ENCODE measurements at regions not wholly inside any gene's neighbourhood (a gene's known extent, or its start where the extent isn't known, plus 50 kb on each side); places are given as distances from the start of the nearest gene placed in this dataset.
"Not testable (repeated sequence)": the region's sequence is repeated elsewhere in the genome, so short reads cannot be mapped to it uniquely, and the experiment has no call there.

- DNase-seq = no peak
These were observed 211.4 kb upstream of the ECI2 start for GRCh38 chr6:4346659-4347333.

GRCh38 chr6:4345543-4345942 is 210.2 kb upstream of the ECI2 start:
- no peak for DNase-seq

- DNase-seq = no peak
These were observed 209.0 kb upstream of the ECI2 start for GRCh38 chr6:4344317-4344899.

- no peak for DNase-seq
These were observed 207.2 kb upstream of the ECI2 start for GRCh38 chr6:4342407-4343137.

- no peak for DNase-seq
These were observed 205.9 kb upstream of the ECI2 start for GRCh38 chr6:4341078-4341797.

- DNase-seq = no peak
These were observed 205.2 kb upstream of the ECI2 start for GRCh38 chr6:4340544-4340943.

DNA sequence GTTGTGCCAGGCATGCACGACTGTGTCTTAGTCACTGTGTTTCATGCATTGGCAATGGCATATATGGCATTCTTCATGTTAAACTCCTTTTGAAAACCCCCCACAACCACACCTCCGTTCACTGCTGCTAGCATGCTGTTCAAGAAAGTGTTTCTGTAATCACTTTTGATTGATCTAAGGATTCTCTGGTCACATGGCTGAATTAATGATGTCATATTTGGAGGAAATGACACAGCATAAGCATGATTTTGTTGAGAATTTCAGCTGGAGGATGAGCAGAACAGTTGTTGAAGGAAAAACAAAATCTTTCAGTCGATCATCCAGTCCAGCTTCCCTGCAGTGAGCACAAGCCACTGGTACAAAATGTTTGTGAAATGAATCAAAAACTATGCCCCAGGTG is 203.5 kb upstream of the ECI2 start:
- no peak for DNase-seq

- no peak for DNase-seq
These were observed 201.5 kb upstream of the ECI2 start for GRCh38 chr6:4336778-4337442.

- no peak for DNase-seq
These were observed 200.7 kb upstream of the ECI2 start for GRCh38 chr6:4336084-4336483.

DNA sequence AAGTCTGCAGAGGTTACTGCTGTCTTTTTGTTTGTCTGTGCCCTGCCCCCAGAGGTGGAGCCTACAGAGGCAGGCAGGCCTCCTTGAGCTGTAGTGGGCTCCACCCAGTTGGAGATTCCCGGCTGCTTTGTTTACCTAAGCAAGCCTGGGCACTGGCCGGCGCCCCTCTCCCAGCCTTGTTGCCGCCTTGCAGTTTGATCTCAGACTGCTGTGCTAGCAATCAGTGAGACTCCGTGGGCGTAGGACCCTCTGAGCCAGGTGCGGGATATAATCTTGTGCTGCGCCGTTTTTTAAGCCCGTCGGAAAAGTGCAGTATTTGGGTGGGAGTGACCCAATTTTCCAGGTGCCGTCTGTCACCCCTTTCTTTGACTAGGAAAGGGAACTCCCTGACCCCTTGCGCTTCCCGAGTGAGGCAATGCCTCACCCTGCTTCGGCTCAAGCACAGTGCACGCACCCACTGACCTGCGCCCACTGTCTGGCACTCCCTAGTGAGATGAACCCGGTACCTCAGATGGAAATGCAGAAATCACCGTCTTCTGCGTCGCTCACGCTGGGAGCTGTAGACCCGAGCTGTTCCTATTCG is 198.9 kb upstream of the ECI2 start:
- not testable (repeated sequence) for DNase-seq

- no peak for DNase-seq
These were observed 192.5 kb upstream of the ECI2 start for GRCh38 chr6:4327841-4328240.

GRCh38 chr6:4324746-4325145 is 189.4 kb upstream of the ECI2 start:
- DNase-seq = no peak

GRCh38 chr6:4323322-4323721 is 187.9 kb upstream of the ECI2 start:
- DNase-seq = no peak

DNA sequence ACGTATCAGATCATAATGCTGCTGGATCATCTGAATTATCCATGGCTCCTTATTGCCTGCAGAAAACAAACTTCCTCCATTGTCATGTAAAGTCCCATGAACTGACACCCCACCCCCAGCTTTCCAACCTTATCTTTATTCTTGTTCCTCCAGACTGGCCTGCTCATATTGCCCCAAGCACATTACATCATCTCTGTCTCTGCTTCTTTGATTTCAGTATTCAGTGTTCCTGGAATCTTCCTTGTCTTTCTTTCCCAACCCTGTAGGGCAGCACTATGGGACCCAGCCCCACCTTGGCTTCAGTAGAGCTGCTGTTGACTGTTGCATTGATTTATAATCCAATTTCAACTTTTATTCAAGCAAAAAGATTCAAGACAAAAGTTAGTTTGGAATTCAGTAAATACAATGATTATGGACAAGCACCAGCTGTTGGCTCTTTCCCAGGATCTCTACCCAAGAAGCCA is 187.5 kb upstream of the ECI2 start:
- DNase-seq = no peak

DNA sequence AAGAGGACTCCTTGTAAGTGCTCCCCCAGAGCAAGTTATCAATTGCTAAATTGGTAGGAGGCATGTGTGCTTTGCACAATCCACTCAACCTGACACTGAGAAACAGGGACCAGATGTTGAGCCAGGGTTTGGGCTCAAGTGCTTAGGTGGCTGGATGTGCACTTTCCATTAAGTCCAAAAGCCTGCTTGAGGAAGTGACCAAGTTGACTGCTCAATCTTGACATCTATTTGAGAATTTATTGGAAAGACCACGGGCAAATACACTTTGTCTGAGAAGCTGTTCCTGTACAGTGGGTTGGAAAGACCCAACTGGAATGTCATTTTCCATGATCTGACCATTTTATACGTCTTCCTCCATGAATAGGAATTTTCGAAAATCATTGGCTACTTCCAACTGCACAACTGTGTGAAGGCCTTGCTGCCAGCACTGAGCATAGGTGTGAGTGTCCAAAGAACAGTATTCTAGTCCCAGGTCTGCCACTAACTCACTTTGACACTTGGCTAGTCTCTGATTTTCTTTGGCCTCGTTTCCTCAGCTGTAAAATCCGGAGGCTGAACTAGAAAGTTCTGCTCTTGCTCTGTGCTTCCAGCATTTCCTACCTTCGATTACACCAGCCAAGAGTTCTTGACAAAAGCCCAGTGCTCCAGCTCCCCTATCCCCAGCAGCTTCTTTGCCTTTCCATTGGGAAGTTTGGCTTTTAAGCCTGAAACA is 186.9 kb upstream of the ECI2 start:
- no peak for DNase-seq

- DNase-seq = no peak
These were observed 185.5 kb upstream of the ECI2 start for GRCh38 chr6:4320860-4321259.

DNA sequence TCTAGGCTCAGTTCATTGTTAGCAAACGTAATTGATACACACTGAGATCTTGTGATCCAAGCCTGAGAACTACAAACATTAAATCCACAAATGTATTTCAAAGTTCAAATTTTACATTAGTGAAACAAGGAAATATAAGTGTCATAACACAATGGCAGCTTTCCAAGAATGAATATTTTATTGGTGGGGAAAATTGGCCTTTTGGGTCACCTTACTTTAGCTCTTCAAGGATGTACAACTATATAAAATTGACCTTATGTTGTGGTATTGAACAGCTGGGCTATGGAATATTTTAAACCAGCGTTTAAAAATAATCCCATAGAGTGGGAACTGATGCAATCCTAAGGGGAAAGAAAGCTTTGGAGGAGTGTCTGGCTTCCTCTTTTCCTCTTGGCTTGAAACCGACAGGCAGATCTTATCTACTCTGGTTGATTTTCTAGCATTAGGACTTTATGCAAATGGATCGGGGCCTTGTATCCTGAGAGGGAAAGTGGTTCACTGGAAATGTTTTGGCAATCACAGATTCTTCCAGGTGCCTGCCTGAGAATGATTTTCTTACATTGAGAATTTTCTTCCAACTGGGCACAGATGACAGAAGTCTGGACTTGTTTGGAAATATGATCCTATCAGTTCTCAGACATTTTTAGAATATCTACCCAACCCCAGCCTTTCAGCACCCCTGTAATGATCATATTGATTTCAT is 184.8 kb upstream of the ECI2 start:
- DNase-seq = no peak

GRCh38 chr6:4318321-4318720 is 182.9 kb upstream of the ECI2 start:
- DNase-seq = no peak

DNA sequence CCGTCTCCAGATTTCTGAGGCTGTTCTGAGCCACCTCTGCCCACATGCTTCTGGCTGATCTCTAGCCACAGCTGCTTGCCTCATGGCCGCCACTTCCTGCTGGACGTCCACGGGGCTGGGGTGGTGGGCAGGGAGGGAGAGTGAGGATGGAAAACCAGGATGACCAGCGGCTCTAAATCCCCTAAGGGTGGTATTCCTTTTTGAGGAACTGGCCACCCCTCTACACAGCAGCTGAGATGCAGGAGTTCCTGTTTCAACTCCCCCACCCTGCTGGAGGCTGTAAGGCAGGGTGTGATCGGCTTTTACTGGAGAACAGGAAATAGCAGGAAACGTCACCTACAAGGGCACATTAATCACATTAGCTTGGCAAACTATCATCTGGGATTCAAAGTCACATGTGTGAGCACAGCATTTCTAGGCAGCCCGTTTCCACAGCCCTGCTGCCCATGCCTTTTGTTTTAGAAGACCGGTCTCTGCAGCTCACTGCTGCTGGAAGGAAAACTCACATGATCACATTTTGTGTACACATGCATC is 181.6 kb upstream of the ECI2 start:
- DNase-seq = no peak

GRCh38 chr6:4314201-4314707 is 178.9 kb upstream of the ECI2 start:
- DNase-seq = no peak

Data from activated T-cell treated with anti-CD3 and anti-CD28 coated beads, Interleukin-2, amount 50 U/mL, for 48 hours (primary cell).